Osteoblast (primary cell): ENCODE measurements at regions not wholly inside any gene's neighbourhood (a gene's known extent, or its start where the extent isn't known, plus 50 kb on each side); places are given as distances from the start of the nearest gene placed in this dataset.

Experiments used
- DNase-seq: peaks from one replicate; pipeline ENCODE4 v3.0.0; 2011; ENCODE audit warnings: low spot score, mixed read lengths; ENCODE audit not compliant: insufficient read length; ENCODE audit errors: missing footprints
- H2AFZ ChIP-seq: 2 replicates; pipeline ENCODE4 v1.6.0; 2011; ENCODE audit warnings: mild to moderate bottlenecking, low read length
- H3K27ac ChIP-seq: 2 replicates; pipeline ENCODE4 v1.5.1; 2011; ENCODE audit warnings: mild to moderate bottlenecking, low read depth, low read length, moderate library complexity
- H3K27me3 ChIP-seq: 2 replicates; pipeline ENCODE4 v1.6.0; 2012; ENCODE audit warnings: mild to moderate bottlenecking, control low read depth, inconsistent platforms, low read length, moderate library complexity; ENCODE audit not compliant: insufficient read depth
- H3K36me3 ChIP-seq: 2 replicates; pipeline ENCODE4 v1.5.1; 2011; ENCODE audit warnings: mild to moderate bottlenecking, low read length, control low read depth, moderate library complexity; ENCODE audit not compliant: insufficient read depth
- H3K4me1 ChIP-seq: 2 replicates; pipeline ENCODE4 v1.5.1; 2011; ENCODE audit warnings: mild to moderate bottlenecking, low read length, control low read depth, moderate library complexity; ENCODE audit not compliant: insufficient read depth
- H3K4me2 ChIP-seq: 2 replicates; pipeline ENCODE4 v1.6.0; 2011; ENCODE audit warnings: mild to moderate bottlenecking, low read length; ENCODE audit not compliant: insufficient read depth
- H3K4me3 ChIP-seq: fragments of 200-600 bp; sonication (generic); 3 replicates; pipeline ENCODE4 v1.5.1; 2012; ENCODE audit warnings: mild to moderate bottlenecking, low read length, inconsistent platforms; ENCODE audit not compliant: insufficient read depth
- H3K79me2 ChIP-seq: 2 replicates; pipeline ENCODE4 v1.6.0; 2012; ENCODE audit warnings: mild to moderate bottlenecking, low read length, control low read depth, inconsistent platforms; ENCODE audit not compliant: insufficient read depth
- H3K9me3 ChIP-seq: 2 replicates; pipeline ENCODE4 v1.5.1; 2011; ENCODE audit warnings: low read depth, low read length, control low read depth
- H4K20me1 ChIP-seq: 2 replicates; pipeline ENCODE4 v1.6.0; 2012; ENCODE audit warnings: mild to moderate bottlenecking, low read length, control low read depth; ENCODE audit not compliant: insufficient read depth
- CTCF ChIP-seq: IDR thresholded peaks from 2 replicates; pipeline ENCODE4 v1.5.1; 2011; ENCODE audit warnings: mild to moderate bottlenecking, low read depth, low read length, moderate library complexity; ENCODE audit errors: extremely low read depth

- Histone ChIP-seq H3K4me1 (peaks cover 37% of the 10 kb centered on the region), H3K27ac (peak overlapping the region; percentile 60), H3K4me3 (peak overlapping the region; percentile 26), H3K79me2 (no peaks in the 10 kb centered on the region), H2AFZ (peak overlapping the region; percentile 64), H4K20me1 (no peaks in the 10 kb centered on the region), H3K36me3 (no peaks in the 10 kb centered on the region), H3K27me3 (no peaks in the 10 kb centered on the region), H3K4me2 (peak overlapping the region; percentile 65), H3K9me3 (no peaks in the 10 kb centered on the region)
- DNase-seq = no peak
- TF ChIP-seq CTCF = no peak
Measured at GRCh38 chr15:62886431-62887071, 156.0 kb upstream of the TPM1 start.

GRCh38 chr15:62887113-62887570 is 155.4 kb upstream of the TPM1 start:
- TF ChIP-seq CTCF = no peak
- peak overlapping the region; percentile 64 for H2AFZ ChIP-seq
- H3K4me2 ChIP-seq = peak overlapping the region; percentile 65

GRCh38 chr15:62888623-62889022 is 153.9 kb upstream of the TPM1 start:
- no peak for TF ChIP-seq CTCF
- Histone ChIP-seq H3K27me3 (no peaks in the 10 kb centered on the region), H2AFZ (no peak overlapping the region), H3K27ac (peak overlapping the region; percentile 74), H3K4me3 (no peak overlapping the region), H3K79me2 (no peaks in the 10 kb centered on the region), H3K4me2 (no peak overlapping the region), H3K9me3 (no peaks in the 10 kb centered on the region), H3K36me3 (no peaks in the 10 kb centered on the region), H3K4me1 (peaks cover 37% of the 10 kb centered on the region), H4K20me1 (no peaks in the 10 kb centered on the region)
- DNase-seq = no peak

More at GRCh38 chr15:62887113-62887570, 155.4 kb upstream of the TPM1 start:
- DNase-seq = no peak
- H3K79me2 ChIP-seq = no peaks in the 10 kb centered on the region
- no peaks in the 10 kb centered on the region for H3K9me3 ChIP-seq
- H4K20me1 ChIP-seq = no peaks in the 10 kb centered on the region
- H3K27me3 ChIP-seq = no peaks in the 10 kb centered on the region
- peak overlapping the region; percentile 60 for H3K27ac ChIP-seq
- no peaks in the 10 kb centered on the region for H3K36me3 ChIP-seq
- peaks cover 37% of the 10 kb centered on the region for H3K4me1 ChIP-seq
- peak overlapping the region; percentile 26 for H3K4me3 ChIP-seq

GRCh38 chr15:62889141-62889661 is 153.3 kb upstream of the TPM1 start:
- H3K4me1 ChIP-seq = peaks cover 39% of the 10 kb centered on the region
- no peak overlapping the region for H2AFZ ChIP-seq
- H3K9me3 ChIP-seq = no peaks in the 10 kb centered on the region
- TF ChIP-seq CTCF = no peak
- no peak for DNase-seq
- H3K79me2 ChIP-seq = no peaks in the 10 kb centered on the region
- H4K20me1 ChIP-seq = no peaks in the 10 kb centered on the region
- H3K27me3 ChIP-seq = no peaks in the 10 kb centered on the region
- H3K36me3 ChIP-seq = no peaks in the 10 kb centered on the region
- H3K27ac ChIP-seq = peak overlapping the region; percentile 74
- no peak overlapping the region for H3K4me3 ChIP-seq
- H3K4me2 ChIP-seq = no peak overlapping the region
